MCF 10A (cell line): ENCODE measurements at regions not wholly inside any gene's neighbourhood (a gene's known extent, or its start where the extent isn't known, plus 50 kb on each side); places are given as distances from the start of the nearest gene placed in this dataset.
A peak's percentile ranks its signal among the peaks of the same experiment; 100 is the strongest.

ENCODE experiments used
- BruUV-seq: library from RNA; stranded (reverse); fragments of 400-500 nt; replicated peaks from 2 replicates; lab custom pipeline; 2021; lab: Mats Ljungman, UMichigan
- CTCF ChIA-PET: fragments of 300-600 bp; sonication (Branson Sonifier 250); formaldehyde crosslinking; extraction: SDS; loops from one replicate; lab custom pipeline; 2021; ENCODE audit warnings: antibody characterized with exemption, inconsistent platforms; lab: Yijun Ruan, JAX
- POLR2A ChIA-PET: fragments of 300-600, 350-650 bp; sonication (Branson Sonifier 250); formaldehyde crosslinking; extraction: SDS; loops from one replicate; lab custom pipeline; 2020; ENCODE audit warnings: antibody characterized with exemption, inconsistent platforms; lab: Yijun Ruan, JAX
- DNase-seq: peaks from one replicate; pipeline ENCODE4 v3.0.0-alpha.2; 2018; ENCODE audit not compliant: unreplicated experiment
- H3K27ac Mint-ChIP-seq: one replicate; pipeline ENCODE4 v1.8.0; 2022; ENCODE audit warnings: mild to moderate bottlenecking, low read depth, mixed read lengths; ENCODE audit not compliant: unreplicated experiment
- H3K27me3 Mint-ChIP-seq: one replicate; pipeline ENCODE4 v1.8.0; 2022; ENCODE audit warnings: mixed read lengths; ENCODE audit not compliant: insufficient read depth, unreplicated experiment
- H3K36me3 Mint-ChIP-seq: one replicate; pipeline ENCODE4 v1.8.0; 2022; ENCODE audit warnings: mild to moderate bottlenecking, moderate library complexity, mixed read lengths; ENCODE audit not compliant: insufficient read depth, unreplicated experiment
- H3K4me1 Mint-ChIP-seq: one replicate; pipeline ENCODE4 v1.8.0; 2022; ENCODE audit warnings: mixed read lengths; ENCODE audit not compliant: insufficient read depth, unreplicated experiment
- H3K4me3 Mint-ChIP-seq: one replicate; pipeline ENCODE4 v1.8.0; 2022; ENCODE audit warnings: mild to moderate bottlenecking, moderate library complexity, mixed read lengths; ENCODE audit not compliant: unreplicated experiment
- H3K9me3 Mint-ChIP-seq: one replicate; pipeline ENCODE4 v1.8.0; 2022; ENCODE audit warnings: mixed read lengths; ENCODE audit not compliant: unreplicated experiment
- intact Hi-C: fragments of 100-400 bp; cut with micrococcal nuclease; formaldehyde crosslinking; loops from 2 replicates; pipeline ENCODE4 v1.14.1; 2022
- TF ChIP-seq, protein P1 (sequence below): fragments of 200-600 bp; IDR thresholded peaks from one replicate; pipeline ENCODE4 v1.8.0; 2022; ENCODE audit warnings: antibody characterized with exemption, mild to moderate bottlenecking; ENCODE audit not compliant: unreplicated experiment

DNA sequence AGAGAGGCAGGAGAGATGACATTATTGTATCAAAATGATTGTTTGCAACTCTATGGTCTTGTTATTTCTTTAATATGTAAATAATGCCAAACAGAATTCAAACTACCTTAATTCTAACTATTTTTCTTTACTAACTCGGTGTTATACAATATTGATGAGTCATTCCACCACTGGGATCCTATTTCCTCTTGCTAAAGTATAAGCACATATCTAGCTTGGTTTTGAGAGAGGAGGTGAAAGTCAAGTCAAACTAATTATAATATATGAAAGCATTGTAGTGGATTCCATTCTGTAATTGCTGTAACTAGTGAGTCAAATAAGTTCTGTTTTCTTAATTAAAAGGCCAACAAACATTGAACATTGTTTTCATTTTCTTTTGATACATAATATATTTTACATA lies 837.6 kb downstream of the PDHA2 start:
- Mint-ChIP-seq H3K4me1 (no peaks in the 10 kb centered on the region), H3K27me3 (no peaks in the 10 kb centered on the region), H3K27ac (no peak overlapping the region), H3K36me3 (no peaks in the 10 kb centered on the region), H3K9me3 (no peaks in the 10 kb centered on the region), H3K4me3 (no peak overlapping the region)
- POLR2A ChIA-PET, result no interaction called here
- TF ChIP-seq, protein P1, sequence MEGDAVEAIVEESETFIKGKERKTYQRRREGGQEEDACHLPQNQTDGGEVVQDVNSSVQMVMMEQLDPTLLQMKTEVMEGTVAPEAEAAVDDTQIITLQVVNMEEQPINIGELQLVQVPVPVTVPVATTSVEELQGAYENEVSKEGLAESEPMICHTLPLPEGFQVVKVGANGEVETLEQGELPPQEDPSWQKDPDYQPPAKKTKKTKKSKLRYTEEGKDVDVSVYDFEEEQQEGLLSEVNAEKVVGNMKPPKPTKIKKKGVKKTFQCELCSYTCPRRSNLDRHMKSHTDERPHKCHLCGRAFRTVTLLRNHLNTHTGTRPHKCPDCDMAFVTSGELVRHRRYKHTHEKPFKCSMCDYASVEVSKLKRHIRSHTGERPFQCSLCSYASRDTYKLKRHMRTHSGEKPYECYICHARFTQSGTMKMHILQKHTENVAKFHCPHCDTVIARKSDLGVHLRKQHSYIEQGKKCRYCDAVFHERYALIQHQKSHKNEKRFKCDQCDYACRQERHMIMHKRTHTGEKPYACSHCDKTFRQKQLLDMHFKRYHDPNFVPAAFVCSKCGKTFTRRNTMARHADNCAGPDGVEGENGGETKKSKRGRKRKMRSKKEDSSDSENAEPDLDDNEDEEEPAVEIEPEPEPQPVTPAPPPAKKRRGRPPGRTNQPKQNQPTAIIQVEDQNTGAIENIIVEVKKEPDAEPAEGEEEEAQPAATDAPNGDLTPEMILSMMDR, result no peak
- intact Hi-C loops, result no loop called here
- CTCF ChIA-PET, result no interaction called here
- no TSS peak for BruUV-seq
- peak; percentile 58 for DNase-seq

DNA sequence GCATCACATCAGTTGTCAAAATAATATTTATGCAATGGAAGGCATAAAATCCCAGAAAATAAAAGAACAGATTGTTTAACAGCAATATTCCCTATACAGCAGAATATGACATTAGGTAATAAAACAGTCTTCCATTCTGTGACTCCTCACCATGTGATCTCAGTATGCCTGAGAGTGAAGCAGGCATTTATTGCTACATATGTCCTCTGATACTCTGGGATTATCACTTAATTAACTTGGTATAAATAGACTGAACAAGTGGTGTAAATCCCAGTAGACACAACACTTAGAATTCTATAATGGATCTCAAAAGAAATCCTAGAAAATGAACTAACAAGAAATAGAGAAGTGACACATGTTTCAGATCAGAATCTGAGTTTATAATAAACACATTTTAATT lies 841.3 kb downstream of the PDHA2 start:
- Mint-ChIP-seq H3K4me1 (no peaks in the 10 kb centered on the region), H3K27ac (no peak overlapping the region), H3K36me3 (no peaks in the 10 kb centered on the region), H3K27me3 (no peaks in the 10 kb centered on the region), H3K9me3 (no peaks in the 10 kb centered on the region), H3K4me3 (no peak overlapping the region)
- ChIA-PET CTCF (interaction anchor here (0.6 kb wide), 1 partner anchor 474 kb away, joined by 3 read pairs; no protein-coding TSS in a partner anchor), POLR2A (interaction anchor here (0.6 kb wide), 1 partner anchor 815 kb away, joined by 4 read pairs; no protein-coding TSS in a partner anchor)
- intact Hi-C loops, result no loop called here
- DNase-seq, result no peak
- BruUV-seq, result no TSS peak
- TF ChIP-seq, protein P1, result no peak

DNA sequence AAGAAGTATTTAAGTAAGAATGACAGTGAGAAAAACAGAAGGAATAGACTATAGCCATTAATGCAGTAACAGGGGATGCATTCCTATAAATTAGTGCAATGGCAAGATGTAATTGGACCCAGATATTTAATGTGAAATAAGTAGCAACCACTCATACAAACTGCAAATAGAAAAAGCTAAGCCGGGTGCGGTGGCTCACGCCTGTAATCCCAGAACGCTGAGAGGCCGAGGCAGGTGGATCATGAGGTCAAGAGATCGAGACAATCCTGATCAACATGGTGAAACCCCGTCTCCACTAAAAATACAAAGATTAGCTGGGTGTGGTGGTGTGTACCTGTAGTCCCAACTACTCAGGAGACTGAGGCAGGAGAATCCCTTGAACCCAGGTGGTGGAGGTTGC lies 845.8 kb downstream of the PDHA2 start:
- ChIA-PET POLR2A (no interaction called here), CTCF (interaction anchor here (0.6 to 0.8 kb wide), 2 partner anchors 33 to 1522 kb away, joined by 3 read pairs; no protein-coding TSS in a partner anchor)
- Mint-ChIP-seq H3K9me3 (peaks cover 7% of the 10 kb centered on the region), H3K4me1 (no peaks in the 10 kb centered on the region), H3K4me3 (no peak overlapping the region), H3K27ac (no peak overlapping the region), H3K36me3 (no peaks in the 10 kb centered on the region), H3K27me3 (no peaks in the 10 kb centered on the region)
- no TSS peak for BruUV-seq
- intact Hi-C loops, result no loop called here
- TF ChIP-seq, protein P1, result no peak
- DNase-seq, result no peak

- Mint-ChIP-seq H3K27ac (no peak overlapping the region), H3K4me1 (peaks cover 6% of the 10 kb centered on the region), H3K27me3 (no peaks in the 10 kb centered on the region), H3K36me3 (no peaks in the 10 kb centered on the region), H3K9me3 (peaks cover 7% of the 10 kb centered on the region), H3K4me3 (no peak overlapping the region)
- intact Hi-C loops, result no loop called here
- BruUV-seq, result no TSS peak
- POLR2A ChIA-PET, result no interaction called here
- CTCF ChIA-PET, result no interaction called here
- TF ChIP-seq, protein P1, result no peak
- DNase-seq, result no peak
These were observed 851.6 kb downstream of the PDHA2 start for GRCh38 chr4:96691521-96691920.
